Naive thymus-derived CD8-positive, alpha-beta T cell (primary cell): ENCODE measurements at regions not wholly inside any gene's neighbourhood (a gene's known extent, or its start where the extent isn't known, plus 50 kb on each side); places are given as distances from the start of the nearest gene placed in this dataset.

Experiments used
- ATAC-seq, 2 donors: fragments of 150-1000 bp; cut with Tn5 transposase in 1 of 2; sonication (Bioruptor Pico), chemical (Tn5 transposase) in 1 of 2; 1 replicate in 1 of 2; 2 replicates in 1 of 2; pipeline ENCODE4 v1.10.0; 2021; ENCODE audit warnings: mild to moderate bottlenecking in 2 of 2, moderate library complexity in 2 of 2
- POLR2A ChIA-PET: fragments of 350-600 bp; sonication (Branson Sonifier 250); formaldehyde crosslinking; loops from one replicate; lab custom pipeline; 2021; ENCODE audit warnings: antibody characterized with exemption; lab: Charles Lee
- DNase-seq, 10 donors: peaks; one replicate each; pipeline versions ENCODE4 v3.0.0 to v3.0.0-alpha.2; 2020 to 2022
- H3K27ac Mint-ChIP-seq, 10 donors: one replicate each; pipeline ENCODE4 v1.8.0; 2020 to 2022; ENCODE audit warnings: mild to moderate bottlenecking in 10 of 10, mixed read lengths in 10 of 10, moderate library complexity in 4 of 10, inconsistent platforms in 1 of 10
- H3K27me3 Mint-ChIP-seq, 5 donors: one replicate each; pipeline ENCODE4 v1.8.0; 2021 to 2022; ENCODE audit warnings: mixed read lengths in 5 of 5
- H3K36me3 Mint-ChIP-seq, 3 donors: one replicate each; pipeline ENCODE4 v1.8.0; 2020 to 2022; ENCODE audit warnings: mixed read lengths in 3 of 3, mild to moderate bottlenecking in 2 of 3, inconsistent platforms in 1 of 3
- H3K4me1 Mint-ChIP-seq, 4 donors: one replicate each; pipeline ENCODE4 v1.8.0; 2021 to 2022; ENCODE audit warnings: mixed read lengths in 4 of 4
- H3K4me3 Mint-ChIP-seq, 10 donors: one replicate each; pipeline ENCODE4 v1.8.0; 2020 to 2022; ENCODE audit warnings: mild to moderate bottlenecking in 10 of 10, mixed read lengths in 10 of 10, moderate library complexity in 6 of 10, inconsistent platforms in 1 of 10
- H3K9me3 Mint-ChIP-seq, 9 donors: one replicate each; pipeline ENCODE4 v1.8.0; 2020 to 2022; ENCODE audit warnings: mixed read lengths in 9 of 9, mild to moderate bottlenecking in 3 of 9, inconsistent platforms in 1 of 9, moderate library complexity in 1 of 9

DNA sequence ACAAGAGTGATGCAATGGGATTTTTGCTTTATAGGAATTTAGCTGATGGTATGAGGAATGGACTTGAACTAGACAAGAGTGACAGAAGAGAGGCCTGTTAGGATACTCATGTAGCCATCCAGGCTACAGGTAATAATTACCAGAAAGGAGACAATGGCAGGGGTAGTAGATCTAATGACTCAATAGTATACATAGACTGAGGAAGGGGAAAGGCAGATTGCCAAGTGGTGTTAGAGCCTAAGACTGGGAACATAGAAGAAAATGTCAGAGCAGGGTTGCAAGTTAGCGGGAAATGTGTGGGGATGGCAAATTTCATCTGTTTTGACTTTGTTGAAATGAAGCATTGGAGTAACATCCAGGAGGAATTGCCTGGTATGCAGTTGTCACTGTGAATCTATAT is 295.6 kb downstream of the UTRN start:
- no peaks in the 10 kb centered on the region for H3K9me3 Mint-ChIP-seq
- no peak overlapping the region for H3K4me3 Mint-ChIP-seq
- no peaks in the 10 kb centered on the region for H3K27me3 Mint-ChIP-seq
- peaks cover 11 to 30% (median 24%) of the 10 kb centered on the region in 4 donors for H3K4me1 Mint-ChIP-seq
- H3K36me3 Mint-ChIP-seq = peaks cover 0 to 27% (median 9%) of the 10 kb centered on the region in 3 donors
- ATAC-seq (no peak), DNase-seq (no peak)
- POLR2A ChIA-PET = interaction anchor here (0.6 kb wide), 1 partner anchor 390 kb away, joined by 3 read pairs; no protein-coding TSS in a partner anchor
- H3K27ac Mint-ChIP-seq = peak overlapping the region in 3 of 10 donors; percentile 6 to 49 (median 6)

DNA sequence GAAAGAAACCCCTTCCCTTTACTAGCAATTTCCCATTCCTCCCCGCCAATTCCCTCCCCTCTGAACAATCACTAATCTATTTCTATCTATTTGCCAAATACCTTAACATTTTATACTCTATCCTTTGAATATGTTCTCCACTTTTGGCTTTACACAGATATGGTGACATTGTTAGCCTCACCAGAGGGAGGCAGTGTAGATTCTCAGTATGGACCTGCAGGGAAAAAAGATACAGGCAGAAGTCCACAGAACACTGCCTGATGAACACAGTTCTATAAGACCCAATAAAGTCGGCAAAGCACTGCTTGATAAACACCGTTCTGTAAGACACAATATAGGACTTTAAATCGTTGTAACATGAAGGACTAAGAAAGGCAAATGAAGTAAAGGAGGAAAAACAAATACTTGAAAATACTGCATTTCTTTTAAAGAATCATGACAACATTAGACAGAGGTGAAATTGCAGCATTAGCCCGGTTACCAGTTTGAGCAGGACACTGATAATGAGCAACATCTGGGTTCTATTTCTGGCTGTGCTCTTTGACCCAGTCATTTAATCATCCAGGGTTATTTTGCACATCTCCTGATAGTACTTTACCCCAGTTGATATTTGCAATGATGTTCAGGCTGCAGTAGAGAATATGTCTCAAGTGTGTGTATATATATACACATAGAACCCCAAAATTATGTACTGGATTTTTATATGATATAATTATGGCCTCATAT is 296.8 kb downstream of the UTRN start:
- Mint-ChIP-seq H3K9me3 (no peaks in the 10 kb centered on the region), H3K36me3 (peaks cover 0 to 25% (median 6%) of the 10 kb centered on the region in 3 donors), H3K27me3 (no peaks in the 10 kb centered on the region), H3K27ac (peak overlapping the region in 7 of 10 donors; percentile 7 to 88 (median 68)), H3K4me3 (peak overlapping the region in 8 of 10 donors; percentile 7 to 94 (median 44)), H3K4me1 (peaks cover 11 to 32% (median 24%) of the 10 kb centered on the region in 4 donors)
- DNase-seq (peak in 5 of 10 donors; percentile 16 to 41 (median 20)), ATAC-seq (peak in 1 of 2 donors; percentile 38)
- POLR2A ChIA-PET = no interaction called here

DNA sequence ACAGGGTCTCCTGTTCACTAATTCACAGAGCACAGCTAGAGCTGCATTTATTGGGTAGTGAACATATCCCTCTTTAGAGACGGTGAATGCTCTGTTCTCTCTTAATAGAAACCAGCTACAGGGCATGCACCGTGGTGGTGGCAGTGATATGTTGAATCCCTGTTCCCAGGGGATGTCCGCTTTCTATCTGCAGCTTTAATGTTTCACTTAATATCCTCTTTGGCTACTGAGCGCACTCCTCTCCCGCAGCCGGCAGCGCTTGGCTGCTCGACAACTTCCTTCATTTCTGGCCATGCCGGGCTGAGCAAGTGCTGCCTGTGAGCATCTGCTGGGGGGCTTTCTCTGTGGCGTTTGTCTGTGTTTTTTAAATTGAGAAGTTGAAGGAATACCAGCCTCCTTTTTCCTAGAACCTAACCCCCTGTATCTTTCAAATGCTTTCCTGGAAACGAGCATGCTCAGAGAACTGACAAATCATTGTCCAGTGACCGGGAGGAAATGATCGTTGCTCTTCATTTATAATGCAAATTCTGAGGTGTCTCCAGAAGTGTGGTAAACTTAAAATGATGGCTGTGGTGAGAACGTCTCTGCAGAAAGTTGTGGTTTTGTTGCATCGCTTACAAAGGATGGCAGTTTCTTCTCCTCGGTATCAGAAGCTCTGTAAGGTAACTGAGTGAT is 297.9 kb downstream of the UTRN start:
- no peaks in the 10 kb centered on the region for H3K27me3 Mint-ChIP-seq
- H3K4me1 Mint-ChIP-seq = peaks cover 11 to 41% (median 24%) of the 10 kb centered on the region in 4 donors
- H3K4me3 Mint-ChIP-seq = peak overlapping the region; percentile 76 to 94 (median 89)
- peak overlapping the region; percentile 42 to 90 (median 80) for H3K27ac Mint-ChIP-seq
- POLR2A ChIA-PET = no interaction called here
- peak; percentile 91 to 92 for ATAC-seq
- DNase-seq = peak; percentile 7 to 82 (median 49)
- no peaks in the 10 kb centered on the region for H3K9me3 Mint-ChIP-seq
- peaks cover 0 to 28% (median 10%) of the 10 kb centered on the region in 3 donors for H3K36me3 Mint-ChIP-seq

GRCh38 chr6:144583614-144583954 is 298.4 kb downstream of the UTRN start:
- no peaks in the 10 kb centered on the region for H3K27me3 Mint-ChIP-seq
- peak overlapping the region in 9 of 10 donors; percentile 42 to 90 (median 81) for H3K27ac Mint-ChIP-seq
- H3K9me3 Mint-ChIP-seq = no peaks in the 10 kb centered on the region
- peaks cover 0 to 25% (median 8%) of the 10 kb centered on the region in 3 donors for H3K36me3 Mint-ChIP-seq
- peaks cover 11 to 46% (median 24%) of the 10 kb centered on the region in 4 donors for H3K4me1 Mint-ChIP-seq
- DNase-seq (no peak), ATAC-seq (no peak)
- POLR2A ChIA-PET = no interaction called here
- H3K4me3 Mint-ChIP-seq = peak overlapping the region; percentile 76 to 94 (median 89)

GRCh38 chr6:144585217-144585814 is 300.2 kb downstream of the UTRN start:
- POLR2A ChIA-PET = no interaction called here
- Mint-ChIP-seq H3K27me3 (no peaks in the 10 kb centered on the region), H3K9me3 (no peaks in the 10 kb centered on the region), H3K4me1 (peaks cover 11 to 49% (median 23%) of the 10 kb centered on the region in 4 donors), H3K4me3 (no peak overlapping the region), H3K27ac (no peak overlapping the region), H3K36me3 (peaks cover 0 to 21% (median 8%) of the 10 kb centered on the region in 3 donors)
- peak in 4 of 10 donors; percentile 5 to 39 (median 30) for DNase-seq
- ATAC-seq = no peak

GRCh38 chr6:144586986-144587385 is 301.9 kb downstream of the UTRN start:
- Mint-ChIP-seq H3K4me3 (no peak overlapping the region), H3K27ac (no peak overlapping the region), H3K27me3 (no peaks in the 10 kb centered on the region), H3K36me3 (peaks cover 0 to 30% (median 12%) of the 10 kb centered on the region in 3 donors), H3K4me1 (peaks cover 9 to 43% (median 18%) of the 10 kb centered on the region in 4 donors), H3K9me3 (no peaks in the 10 kb centered on the region)
- POLR2A ChIA-PET = no interaction called here
- no peak for ATAC-seq
- DNase-seq = no peak

DNA sequence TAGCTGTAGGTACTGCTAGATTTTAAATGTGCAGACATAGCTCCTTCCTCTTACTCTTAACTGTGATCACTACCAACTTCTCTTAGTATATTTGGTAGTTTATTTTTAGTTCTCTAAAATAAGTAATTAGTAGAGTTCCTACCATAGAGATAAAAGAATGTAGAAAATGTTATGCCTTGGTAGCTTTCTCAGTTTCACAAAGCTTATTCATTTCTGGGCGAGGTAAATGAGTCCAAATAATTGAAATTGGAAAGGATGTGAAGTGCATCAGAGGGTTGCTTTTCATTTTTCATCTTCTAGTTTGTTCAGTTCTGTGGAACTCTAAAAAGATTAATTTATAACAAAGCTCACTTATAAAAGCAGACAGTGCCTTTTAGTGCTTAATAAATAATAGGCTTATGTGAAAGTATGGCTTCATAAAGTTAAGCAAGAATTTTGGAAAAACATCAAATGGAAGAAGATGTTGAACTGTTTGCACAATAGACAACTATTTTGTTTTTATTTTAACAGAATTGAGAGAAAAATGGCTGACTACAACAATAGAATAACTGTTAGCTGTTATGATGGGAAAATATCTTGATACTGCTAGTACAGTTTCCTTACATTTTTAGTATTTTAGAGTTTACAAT is 303.7 kb downstream of the UTRN start:
- POLR2A ChIA-PET = no interaction called here
- ATAC-seq (no peak), DNase-seq (no peak)
- no peak overlapping the region for H3K27ac Mint-ChIP-seq
- no peaks in the 10 kb centered on the region for H3K27me3 Mint-ChIP-seq
- peaks cover 5 to 39% (median 19%) of the 10 kb centered on the region in 3 donors for H3K36me3 Mint-ChIP-seq
- H3K4me1 Mint-ChIP-seq = peaks cover 0 to 31% (median 4%) of the 10 kb centered on the region in 4 donors
- H3K9me3 Mint-ChIP-seq = no peaks in the 10 kb centered on the region
- no peak overlapping the region for H3K4me3 Mint-ChIP-seq

GRCh38 chr6:144590532-144590931 is 305.4 kb downstream of the UTRN start:
- Mint-ChIP-seq H3K4me1 (peaks cover 3 to 40% (median 4%) of the 10 kb centered on the region in 4 donors), H3K9me3 (no peaks in the 10 kb centered on the region), H3K27me3 (no peaks in the 10 kb centered on the region), H3K4me3 (no peak overlapping the region), H3K36me3 (peaks cover 5 to 39% (median 19%) of the 10 kb centered on the region in 3 donors), H3K27ac (no peak overlapping the region)
- DNase-seq (no peak), ATAC-seq (no peak)
- POLR2A ChIA-PET = no interaction called here

GRCh38 chr6:144593392-144593791 is 308.3 kb downstream of the UTRN start:
- H3K4me1 Mint-ChIP-seq = peaks cover 11 to 42% (median 15%) of the 10 kb centered on the region in 4 donors
- H3K36me3 Mint-ChIP-seq = peaks cover 5 to 27% (median 17%) of the 10 kb centered on the region in 3 donors
- H3K27ac Mint-ChIP-seq = no peak overlapping the region
- ATAC-seq (no peak), DNase-seq (no peak)
- H3K27me3 Mint-ChIP-seq = no peaks in the 10 kb centered on the region
- H3K9me3 Mint-ChIP-seq = no peaks in the 10 kb centered on the region
- no peak overlapping the region for H3K4me3 Mint-ChIP-seq
- POLR2A ChIA-PET = no interaction called here

GRCh38 chr6:144594585-144594984 is 309.4 kb downstream of the UTRN start:
- Mint-ChIP-seq H3K4me1 (peaks cover 11 to 42% (median 18%) of the 10 kb centered on the region in 4 donors), H3K27me3 (no peaks in the 10 kb centered on the region), H3K9me3 (no peaks in the 10 kb centered on the region), H3K27ac (no peak overlapping the region), H3K4me3 (no peak overlapping the region), H3K36me3 (peaks cover 7 to 27% (median 21%) of the 10 kb centered on the region in 3 donors)
- no peak for DNase-seq
- ATAC-seq = no peak
- POLR2A ChIA-PET = no interaction called here

DNA sequence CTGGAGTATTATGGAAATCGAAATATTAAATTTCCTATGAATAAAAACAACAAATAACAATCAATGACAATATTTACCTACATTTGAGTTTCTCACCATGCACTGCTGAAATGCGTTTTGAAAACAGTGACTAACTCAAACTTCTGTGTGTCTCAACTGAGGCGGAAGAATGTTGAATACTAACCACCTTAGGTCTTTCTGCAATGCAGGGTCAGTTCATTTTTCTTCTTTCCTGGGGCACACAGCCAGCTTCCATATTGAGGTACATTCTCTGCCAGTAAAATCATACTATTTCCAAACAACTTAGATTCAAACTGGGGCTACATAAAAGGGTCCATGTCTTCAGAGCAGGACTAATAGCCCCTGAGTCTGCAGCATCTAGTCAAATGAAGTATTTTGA is 310.1 kb downstream of the UTRN start:
- Mint-ChIP-seq H3K36me3 (peaks cover 14 to 27% (median 23%) of the 10 kb centered on the region in 3 donors), H3K27me3 (no peaks in the 10 kb centered on the region), H3K4me3 (no peak overlapping the region), H3K27ac (no peak overlapping the region), H3K4me1 (peaks cover 11 to 48% (median 18%) of the 10 kb centered on the region in 4 donors), H3K9me3 (peaks cover 0 to 4% (median 0%) of the 10 kb centered on the region in 9 donors)
- POLR2A ChIA-PET = no interaction called here
- ATAC-seq (no peak), DNase-seq (no peak)

DNA sequence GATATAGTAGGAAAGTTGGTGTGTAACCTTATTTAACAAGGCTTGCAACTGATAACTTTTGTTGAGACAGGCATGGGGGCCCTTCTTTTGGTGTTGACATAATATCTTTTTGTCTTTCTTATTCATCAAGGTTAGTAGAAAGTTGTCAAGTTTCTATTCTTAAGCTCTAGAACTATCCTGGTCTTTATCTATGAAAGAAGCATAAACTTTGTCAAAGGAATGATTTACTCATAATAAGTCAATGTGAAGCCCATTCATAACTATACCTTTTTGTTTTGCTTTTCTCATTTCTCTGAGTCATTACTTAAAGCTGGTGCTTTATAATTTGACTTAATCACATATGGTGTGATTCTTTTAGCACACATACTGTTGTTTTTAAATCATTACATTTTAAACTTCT is 312.4 kb downstream of the UTRN start:
- Mint-ChIP-seq H3K4me1 (peaks cover 17 to 63% (median 32%) of the 10 kb centered on the region in 4 donors), H3K4me3 (no peak overlapping the region), H3K27me3 (no peaks in the 10 kb centered on the region), H3K27ac (no peak overlapping the region), H3K36me3 (peaks cover 23 to 34% (median 29%) of the 10 kb centered on the region in 3 donors), H3K9me3 (peaks cover 0 to 11% (median 0%) of the 10 kb centered on the region in 9 donors)
- no peak for DNase-seq
- POLR2A ChIA-PET = no interaction called here
- no peak for ATAC-seq
